ENCODE measurements at regions not wholly inside any gene's neighbourhood (a gene's known extent, or its start where the extent isn't known, plus 50 kb on each side); places are given as distances from the start of the nearest gene placed in this dataset.

DNA sequence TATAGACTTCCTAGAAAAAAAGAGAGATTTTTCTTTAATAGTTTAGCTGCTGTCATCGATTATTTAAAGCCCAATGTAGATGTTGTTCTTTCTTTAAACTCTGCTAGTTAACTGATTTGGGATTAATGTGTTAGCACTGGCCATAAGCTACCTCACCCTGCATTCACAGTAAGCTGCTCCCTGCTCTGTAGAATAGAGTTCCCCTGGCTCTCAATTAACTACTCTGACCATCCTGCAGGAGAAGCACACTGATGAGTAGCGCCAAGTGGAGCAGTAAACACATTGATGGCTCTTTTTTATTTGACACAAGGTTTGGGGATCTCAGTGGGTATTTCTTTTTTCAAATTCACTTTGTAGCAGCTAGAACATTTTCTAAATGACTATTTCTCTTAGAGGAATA lies 807.9 kb upstream of the ZNF608 start:
- DNase-seq (ENCODE audit: low read depth, low spot score) = no peak

- no peak for DNase-seq (ENCODE audit: low read depth, low spot score)
Observed at GRCh38 chr5:125555591-125555990, 809.2 kb upstream of the ZNF608 start.

- no peak for DNase-seq (ENCODE audit: low read depth, low spot score)
Observed at GRCh38 chr5:125558016-125558415, 811.6 kb upstream of the ZNF608 start.

GRCh38 chr5:125558466-125558865 lies 812.0 kb upstream of the ZNF608 start:
- no peak for DNase-seq (ENCODE audit: low read depth, low spot score)

- DNase-seq (ENCODE audit: low read depth, low spot score) = no peak
Observed at GRCh38 chr5:125559296-125559695, 812.9 kb upstream of the ZNF608 start.

GRCh38 chr5:125560476-125561225 lies 814.2 kb upstream of the ZNF608 start:
- no peak for DNase-seq (ENCODE audit: low read depth, low spot score)

DNA sequence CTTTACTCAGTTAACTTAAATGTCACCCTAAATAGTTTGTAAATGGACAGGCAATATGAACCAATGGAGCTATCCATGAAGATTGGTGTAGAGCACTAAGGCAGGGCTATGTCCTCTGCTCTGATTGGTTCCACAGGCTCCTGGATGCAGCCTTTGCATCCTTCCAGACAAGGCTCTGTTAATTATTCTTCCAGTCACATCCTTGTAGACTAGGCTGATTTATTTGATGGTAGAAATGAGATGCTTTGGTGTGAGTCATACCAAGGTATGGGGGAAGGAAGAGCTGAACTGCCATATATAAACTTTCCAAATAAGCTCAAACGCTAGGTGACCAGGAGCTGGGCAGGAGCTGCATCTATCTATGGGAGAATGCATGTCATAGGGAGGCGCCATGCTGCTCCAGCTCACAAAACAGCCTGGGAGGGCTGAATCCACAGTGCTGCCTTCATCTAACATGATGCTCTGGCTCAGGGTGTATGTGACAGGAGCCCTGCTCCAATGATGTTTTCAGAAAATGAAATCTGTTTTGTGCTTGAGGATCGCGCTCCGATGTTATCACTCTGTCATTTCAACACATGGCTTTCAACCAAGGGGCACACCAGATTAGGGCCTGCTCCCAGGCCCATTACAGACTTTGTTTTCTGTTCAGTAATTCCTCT lies 818.0 kb upstream of the ZNF608 start:
- DNase-seq (ENCODE audit: low read depth, low spot score) = no peak

DNA sequence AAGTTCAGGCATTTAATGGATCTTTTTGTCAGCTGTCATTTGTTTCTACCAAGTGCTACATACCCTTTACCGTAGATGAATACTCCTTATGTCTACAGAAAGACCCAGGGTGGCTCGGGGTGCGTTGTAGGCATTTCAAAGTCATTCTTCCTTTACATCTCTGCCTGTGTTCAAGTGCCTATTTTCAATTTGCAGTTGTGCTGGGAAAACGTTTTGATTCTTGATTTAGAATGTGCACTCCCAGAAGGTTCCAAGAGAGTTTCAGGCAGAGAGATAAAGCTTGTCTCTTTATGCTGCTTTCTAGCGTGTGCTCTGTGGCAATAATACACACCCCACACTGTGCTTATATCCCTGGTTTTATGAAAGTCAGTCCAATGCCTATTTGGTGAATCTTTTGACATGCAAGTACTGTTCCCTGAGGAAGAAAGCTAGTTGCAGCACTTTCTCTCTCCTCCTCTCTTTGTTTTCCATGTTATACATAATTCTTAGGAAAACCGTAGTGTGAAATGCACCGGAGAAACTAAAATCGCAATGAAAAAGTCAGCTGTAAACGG lies 828.1 kb upstream of the ZNF608 start:
- DNase-seq (ENCODE audit: low read depth, low spot score) = no peak

GRCh38 chr5:125575171-125575890 lies 828.9 kb upstream of the ZNF608 start:
- DNase-seq (ENCODE audit: low read depth, low spot score) = no peak

DNA sequence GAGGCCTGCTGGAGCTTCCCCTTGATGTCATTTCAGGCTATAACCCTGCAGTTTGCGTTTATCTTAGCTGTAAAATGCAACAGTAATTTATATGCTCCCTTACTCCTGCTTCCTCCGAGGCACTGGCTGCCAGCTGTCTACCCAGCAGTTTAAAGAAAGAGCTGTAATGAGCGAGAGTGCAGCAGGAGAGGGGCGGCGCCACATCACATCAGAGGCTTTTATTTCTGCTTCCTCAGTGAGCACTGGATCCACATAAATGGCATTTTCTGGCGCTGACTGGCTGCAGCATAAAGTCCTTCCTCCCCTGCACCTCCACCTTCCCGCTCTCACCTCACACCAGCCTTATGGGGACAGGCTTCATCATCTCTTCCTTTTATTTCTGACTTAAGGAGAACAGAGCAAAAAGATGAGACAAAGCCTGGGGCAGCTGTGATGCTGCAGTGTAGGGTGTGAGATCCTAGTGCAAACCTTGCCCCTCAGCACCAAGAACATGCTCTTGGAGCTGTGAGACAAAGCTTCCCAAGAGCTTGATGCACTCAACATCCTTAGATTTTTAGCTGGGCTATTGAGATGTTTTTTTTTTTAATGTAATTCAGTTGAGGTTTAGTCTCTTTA lies 829.6 kb upstream of the ZNF608 start:
- DNase-seq (ENCODE audit: low read depth, low spot score) = no peak

GRCh38 chr5:125576822-125577221 lies 830.4 kb upstream of the ZNF608 start:
- no peak for DNase-seq (ENCODE audit: low read depth, low spot score)

- DNase-seq (ENCODE audit: low read depth, low spot score) = no peak
Observed at GRCh38 chr5:125578551-125578950, 832.1 kb upstream of the ZNF608 start.

- DNase-seq (ENCODE audit: low read depth, low spot score) = no peak
Observed at GRCh38 chr5:125579182-125579581, 832.7 kb upstream of the ZNF608 start.

DNA sequence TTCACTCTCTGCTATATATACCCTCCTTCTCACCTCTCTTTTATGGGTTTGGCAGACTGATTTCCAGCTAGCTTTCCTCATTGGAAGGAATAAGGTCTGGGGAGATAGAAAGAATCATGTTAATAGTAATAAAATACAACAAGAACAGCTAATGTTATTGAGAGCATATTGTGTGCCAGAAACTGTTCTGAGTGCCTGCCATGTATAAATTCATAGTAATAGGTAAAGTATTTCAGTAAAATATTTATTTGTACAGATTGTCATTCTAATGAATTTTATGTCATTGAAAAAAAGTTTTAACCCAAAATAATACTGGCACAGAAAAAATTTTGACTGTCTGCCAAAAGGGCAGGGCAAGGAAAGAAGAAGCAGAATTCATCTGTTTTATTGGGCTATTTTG lies 834.9 kb upstream of the ZNF608 start:
- no peak for DNase-seq (ENCODE audit: low read depth, low spot score)

- DNase-seq (ENCODE audit: low read depth, low spot score) = no peak
Observed at GRCh38 chr5:125582352-125582751, 835.9 kb upstream of the ZNF608 start.

DNA sequence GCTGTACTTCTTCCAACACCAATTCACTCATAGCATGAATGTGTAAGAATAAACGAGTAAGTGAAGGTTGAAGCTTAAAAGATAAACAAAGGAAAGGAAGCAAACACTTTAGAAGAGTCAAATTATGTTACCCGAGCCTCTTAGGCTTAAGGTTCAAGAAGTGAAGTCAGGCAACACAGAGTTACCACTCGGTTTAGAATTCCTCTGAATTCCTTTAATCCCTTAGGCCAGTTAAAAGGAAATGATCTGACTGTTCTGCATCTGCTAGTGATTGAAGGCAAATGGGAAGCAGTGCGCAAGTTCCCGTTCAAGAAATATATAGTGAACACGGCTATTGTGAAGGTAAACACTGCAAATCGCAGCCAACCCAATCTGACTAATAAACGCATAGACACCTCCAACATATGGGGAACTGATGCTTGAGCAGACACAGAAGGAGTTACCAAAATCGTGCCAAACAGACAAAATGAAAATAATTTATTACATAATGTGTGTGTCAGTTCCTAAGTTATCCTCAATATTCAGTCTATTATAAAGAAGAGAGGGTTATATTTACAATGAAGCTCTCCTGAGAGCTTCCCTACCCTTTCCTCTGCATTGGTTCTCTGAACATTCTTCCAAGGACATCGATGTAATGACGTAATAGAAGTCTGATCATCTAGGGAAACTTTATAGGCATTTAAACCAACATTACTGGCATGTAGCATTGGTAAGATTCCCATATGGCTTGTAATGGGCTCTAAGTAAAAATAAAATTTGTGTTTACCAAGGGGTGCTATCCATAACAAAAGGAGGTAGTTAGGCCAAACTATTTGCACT lies 837.1 kb upstream of the ZNF608 start:
- no peak for DNase-seq (ENCODE audit: low read depth, low spot score)

DNA sequence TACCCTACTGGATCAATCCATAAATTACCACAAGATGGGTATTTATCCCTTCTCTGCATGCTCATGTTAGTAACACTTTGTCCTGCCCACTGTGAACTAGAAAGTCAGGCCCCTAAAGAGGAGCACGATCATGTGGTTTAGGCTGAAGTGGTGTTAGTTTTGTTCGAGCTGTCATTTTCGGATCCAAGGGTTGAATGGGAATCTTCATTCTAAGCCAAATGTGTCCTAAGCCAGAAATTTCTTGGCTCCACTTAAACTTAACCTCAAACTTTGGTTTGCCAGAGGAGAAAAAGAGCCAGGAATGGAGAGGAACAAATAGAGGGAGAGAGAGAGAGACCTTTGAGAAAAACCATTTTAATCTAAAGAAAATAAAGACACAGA lies 837.7 kb upstream of the ZNF608 start:
- DNase-seq (ENCODE audit: low read depth, low spot score) = no peak

GRCh38 chr5:125587631-125588030 lies 835.6 kb upstream of the GRAMD2B start:
- DNase-seq (ENCODE audit: low read depth, low spot score) = no peak

DNA sequence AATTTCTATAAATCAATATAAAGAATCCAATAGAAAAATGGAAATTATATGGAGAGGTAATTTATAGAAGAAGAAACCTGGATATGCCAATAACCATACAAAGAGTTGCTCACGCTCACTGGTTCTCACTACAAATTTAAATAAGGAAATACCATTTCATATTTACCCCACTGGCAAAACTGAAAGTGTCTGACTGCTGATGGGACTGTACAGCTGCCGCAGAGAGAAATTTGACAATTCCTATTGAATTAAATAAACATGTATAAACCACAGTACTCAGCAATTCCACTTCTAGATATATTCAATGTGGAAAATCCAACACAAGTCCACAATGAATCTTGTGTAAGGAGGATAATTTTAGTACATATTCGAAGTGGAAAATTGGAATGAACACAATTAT lies 830.4 kb upstream of the GRAMD2B start:
- no peak for DNase-seq (ENCODE audit: low read depth, low spot score)

- DNase-seq (ENCODE audit: low read depth, low spot score) = no peak
Observed at GRCh38 chr5:125595095-125595494, 828.1 kb upstream of the GRAMD2B start.

DNA sequence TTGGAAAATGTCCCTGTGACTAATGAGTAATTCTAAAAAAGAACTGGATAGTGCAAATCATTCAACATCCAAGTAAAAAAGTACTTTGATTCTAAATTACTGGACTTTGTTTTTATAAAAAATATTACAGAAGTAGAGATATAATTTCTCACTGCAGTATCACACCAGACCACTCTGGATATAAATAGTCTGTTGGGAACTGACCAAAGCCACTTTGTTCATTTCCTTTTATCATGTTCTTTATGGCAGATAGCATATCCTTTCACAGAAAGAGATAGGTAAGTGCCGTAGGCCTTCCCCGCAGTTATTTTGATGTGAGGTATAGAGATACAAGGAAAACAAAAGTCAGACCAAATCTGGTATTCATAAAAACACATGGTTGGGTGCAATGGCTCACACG lies 827.4 kb upstream of the GRAMD2B start:
- no peak for DNase-seq (ENCODE audit: low read depth, low spot score)

Measured in activated CD4-positive, CD25-positive, alpha-beta regulatory T cell treated with anti-CD3 and anti-CD28 coated beads, Interleukin-2, amount 50 U/mL, for 16 hours (primary cell).